PC-9 (cell line): ENCODE measurements at regions not wholly inside any gene's neighbourhood (a gene's known extent, or its start where the extent isn't known, plus 50 kb on each side); places are given as distances from the start of the nearest gene placed in this dataset.

Experiments
- BruUV-seq: library from RNA; stranded (reverse); fragments of 400-500 nt; replicated peaks from 2 replicates; lab custom pipeline; 2021; lab: Mats Ljungman, UMichigan
- CTCF ChIA-PET: fragments of 300-600 bp; sonication (Branson Sonifier 250); formaldehyde crosslinking; loops from one replicate; lab custom pipeline; 2022; ENCODE audit warnings: antibody characterized with exemption; lab: Charles Lee
- POLR2A ChIA-PET: fragments of 300-600 bp; sonication (Branson Sonifier 250); formaldehyde crosslinking; loops from one replicate; lab custom pipeline; 2022; ENCODE audit warnings: antibody characterized with exemption; ENCODE audit not compliant: unreplicated experiment; lab: Charles Lee
- DNase-seq, 2 experiments: peaks; one replicate each; pipeline versions ENCODE4 v3.0.0 to v3.0.0-alpha.2; 2015 to 2022; ENCODE audit warnings: mixed read lengths in 1 of 2
- H2AFZ ChIP-seq: fragments of 200-600 bp; sonication (generic); 2 replicates; pipeline ENCODE4 v1.8.1; 2017; ENCODE audit warnings: antibody characterized with exemption
- H3F3A ChIP-seq: fragments of 200-600 bp; sonication (generic); 2 replicates; pipeline ENCODE4 v1.8.1; 2017; ENCODE audit warnings: antibody characterized with exemption, mild to moderate bottlenecking, low read depth; ENCODE audit not compliant: insufficient read depth
- H3K27ac ChIP-seq: fragments of 200-600 bp; sonication (generic); 2 replicates; pipeline ENCODE4 v1.6.1; 2016; ENCODE audit warnings: mixed run types
- H3K27me3 ChIP-seq: fragments of 200-600 bp; sonication (generic); 2 replicates; pipeline ENCODE4 v1.6.1; 2016; ENCODE audit warnings: low read depth, mixed run types; ENCODE audit not compliant: insufficient read depth
- H3K36me3 ChIP-seq: fragments of 200-600 bp; sonication (generic); 2 replicates; pipeline ENCODE4 v1.6.1; 2016; ENCODE audit warnings: low read depth, mixed run types
- H3K4me1 ChIP-seq: fragments of 200-600 bp; sonication (generic); replicated peaks from 2 replicates; pipeline ENCODE4 v1.6.1; 2016; ENCODE audit warnings: mixed run types; ENCODE audit not compliant: insufficient read depth
- H3K4me2 ChIP-seq: fragments of 200-600 bp; sonication (generic); 2 replicates; pipeline ENCODE4 v1.6.1; 2017; ENCODE audit warnings: mixed run types
- H3K4me3 ChIP-seq: fragments of 200-600 bp; sonication (generic); 2 replicates; pipeline ENCODE4 v1.6.1; 2016; ENCODE audit warnings: mixed run types
- H3K79me2 ChIP-seq: fragments of 200-600 bp; sonication (generic); 2 replicates; pipeline ENCODE4 v1.6.1; 2017; ENCODE audit warnings: low read depth, mixed run types
- H3K9me2 ChIP-seq: fragments of 200-600 bp; sonication (generic); 2 replicates; pipeline ENCODE4 v1.8.1; 2017; ENCODE audit warnings: mild to moderate bottlenecking; ENCODE audit not compliant: insufficient read depth
- H3K9me3 ChIP-seq: fragments of 200-600 bp; sonication (generic); 2 replicates; pipeline ENCODE4 v1.8.1; 2016; ENCODE audit warnings: low read depth; ENCODE audit not compliant: insufficient read depth
- H4K20me1 ChIP-seq: fragments of 200-600 bp; sonication (generic); 2 replicates; pipeline ENCODE4 v1.8.1; 2017; ENCODE audit not compliant: insufficient read depth
- EZH2 ChIP-seq: fragments of 200-600 bp; sonication (generic); IDR thresholded peaks from 2 replicates; pipeline ENCODE4 v1.8.0; 2017; ENCODE audit warnings: antibody characterized with exemption, low read depth
- intact Hi-C: fragments of 100-400 bp; cut with micrococcal nuclease; formaldehyde crosslinking; loops from one replicate; pipeline ENCODE4 v1.10.0; 2022; ENCODE audit not compliant: unreplicated experiment
- TF ChIP-seq, protein P1 (sequence below): fragments of 200-600 bp; sonication (generic); conservative IDR thresholded peaks from 2 replicates; pipeline ENCODE4 v1.6.1; 2017; ENCODE audit warnings: mixed run types, antibody characterized with exemption, mild to moderate bottlenecking, moderate library complexity

- Histone ChIP-seq H3K4me1 (no peaks in the 10 kb centered on the region), H3K4me3 (no peak overlapping the region), H4K20me1 (no peaks in the 10 kb centered on the region), H3K79me2 (no peaks in the 10 kb centered on the region), H3K9me2 (no peaks in the 10 kb centered on the region), H3K36me3 (no peaks in the 10 kb centered on the region), H3K4me2 (no peak overlapping the region), H3K9me3 (no peaks in the 10 kb centered on the region), H3F3A (no peaks in the 10 kb centered on the region), H3K27ac (no peak overlapping the region), H3K27me3 (no peaks in the 10 kb centered on the region), H2AFZ (no peak overlapping the region)
- intact Hi-C loops, result no loop called here
- ChIA-PET POLR2A (no interaction called here), CTCF (no interaction called here)
- no peak for DNase-seq
- no peak for TF ChIP-seq EZH2
- TF ChIP-seq, protein P1, sequence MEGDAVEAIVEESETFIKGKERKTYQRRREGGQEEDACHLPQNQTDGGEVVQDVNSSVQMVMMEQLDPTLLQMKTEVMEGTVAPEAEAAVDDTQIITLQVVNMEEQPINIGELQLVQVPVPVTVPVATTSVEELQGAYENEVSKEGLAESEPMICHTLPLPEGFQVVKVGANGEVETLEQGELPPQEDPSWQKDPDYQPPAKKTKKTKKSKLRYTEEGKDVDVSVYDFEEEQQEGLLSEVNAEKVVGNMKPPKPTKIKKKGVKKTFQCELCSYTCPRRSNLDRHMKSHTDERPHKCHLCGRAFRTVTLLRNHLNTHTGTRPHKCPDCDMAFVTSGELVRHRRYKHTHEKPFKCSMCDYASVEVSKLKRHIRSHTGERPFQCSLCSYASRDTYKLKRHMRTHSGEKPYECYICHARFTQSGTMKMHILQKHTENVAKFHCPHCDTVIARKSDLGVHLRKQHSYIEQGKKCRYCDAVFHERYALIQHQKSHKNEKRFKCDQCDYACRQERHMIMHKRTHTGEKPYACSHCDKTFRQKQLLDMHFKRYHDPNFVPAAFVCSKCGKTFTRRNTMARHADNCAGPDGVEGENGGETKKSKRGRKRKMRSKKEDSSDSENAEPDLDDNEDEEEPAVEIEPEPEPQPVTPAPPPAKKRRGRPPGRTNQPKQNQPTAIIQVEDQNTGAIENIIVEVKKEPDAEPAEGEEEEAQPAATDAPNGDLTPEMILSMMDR, result no peak
- BruUV-seq, result no TSS peak
These were observed 82.5 kb upstream of the CLVS2 start for GRCh38 chr6:122913558-122913957.

- BruUV-seq, result no TSS peak
- Histone ChIP-seq H3K27ac (no peak overlapping the region), H2AFZ (no peak overlapping the region), H3K79me2 (no peaks in the 10 kb centered on the region), H3K36me3 (no peaks in the 10 kb centered on the region), H3F3A (no peaks in the 10 kb centered on the region), H3K4me2 (no peak overlapping the region), H3K27me3 (no peaks in the 10 kb centered on the region), H3K9me2 (peaks cover 6% of the 10 kb centered on the region; the same call in 1 of the 2 replicates), H3K9me3 (no peaks in the 10 kb centered on the region), H4K20me1 (no peaks in the 10 kb centered on the region), H3K4me1 (no peaks in the 10 kb centered on the region), H3K4me3 (no peak overlapping the region)
- no peak for DNase-seq
- intact Hi-C loops, result no loop called here
- CTCF ChIA-PET, result no interaction called here
- TF ChIP-seq EZH2, result no peak
- TF ChIP-seq, protein P1, result no peak
- POLR2A ChIA-PET, result no interaction called here
These were observed 77.3 kb upstream of the CLVS2 start for GRCh38 chr6:122918714-122919113.

- Histone ChIP-seq H3K4me2 (no peak overlapping the region), H3K9me2 (no peaks in the 10 kb centered on the region), H3F3A (no peaks in the 10 kb centered on the region), H3K79me2 (no peaks in the 10 kb centered on the region), H3K4me3 (no peak overlapping the region), H3K36me3 (no peaks in the 10 kb centered on the region), H3K4me1 (no peaks in the 10 kb centered on the region), H2AFZ (no peak overlapping the region), H3K27me3 (no peaks in the 10 kb centered on the region), H4K20me1 (no peaks in the 10 kb centered on the region), H3K27ac (no peak overlapping the region), H3K9me3 (0 out of 2 replicates have a peak, but pooled peaks cover 3% of the 10 kb centered on the region)
- intact Hi-C loops, result no loop called here
- CTCF ChIA-PET, result no interaction called here
- POLR2A ChIA-PET, result no interaction called here
- no TSS peak for BruUV-seq
- DNase-seq, result no peak
- TF ChIP-seq, protein P1, result no peak
- no peak for TF ChIP-seq EZH2
These were observed 65.5 kb upstream of the CLVS2 start for GRCh38 chr6:122930252-122931180.
